H1 (cell line): ENCODE measurements at regions not wholly inside any gene's neighbourhood (a gene's known extent, or its start where the extent isn't known, plus 50 kb on each side); places are given as distances from the start of the nearest gene placed in this dataset.

Source experiments
- CTCF ChIA-PET: fragments of 300-600 bp; sonication (Branson Sonifier 250); formaldehyde crosslinking; loops from one replicate; lab custom pipeline; 2021; ENCODE audit not compliant: partially characterized antibody; lab: Charles Lee
- POLR2A ChIA-PET: fragments of 300-600 bp; sonication (Branson Sonifier 250); formaldehyde crosslinking; loops from one replicate; lab custom pipeline; 2021; ENCODE audit warnings: inconsistent platforms; ENCODE audit not compliant: partially characterized antibody; lab: Charles Lee
- DNase-seq, 2 experiments: peaks; one replicate each; pipeline versions ENCODE4 v3.0.0 to v3.0.0-alpha.2; 2010 to 2022; ENCODE audit warnings: low spot score in 2 of 2, low read depth in 1 of 2, mixed read lengths in 1 of 2
- FAIRE-seq: peaks from 2 replicates; lab custom pipeline; 2011; peaks lifted over from hg19 to GRCh38; lab: Jason Lieb, UNC
- H2AFZ ChIP-seq: 2 replicates; pipeline ENCODE4 v1.8.1; 2012; ENCODE audit warnings: low read length, inconsistent platforms
- H2AK5ac ChIP-seq: 2 replicates; pipeline ENCODE4 v1.6.1; 2013; ENCODE audit warnings: low read depth, low read length
- H2BK120ac ChIP-seq: replicated peaks from 2 replicates; pipeline ENCODE3; 2013; ENCODE audit warnings: low read depth, low read length, inconsistent platforms
- H2BK12ac ChIP-seq: 2 replicates; pipeline ENCODE4 v1.6.1; 2013; ENCODE audit warnings: low read depth, low read length
- H2BK15ac ChIP-seq: 2 replicates; pipeline ENCODE4 v1.6.1; 2013; ENCODE audit warnings: low read length
- H2BK20ac ChIP-seq: 2 replicates; pipeline ENCODE4 v1.6.1; 2013; ENCODE audit warnings: low read length
- H2BK5ac ChIP-seq: 2 replicates; pipeline ENCODE4 v1.6.1; 2013; ENCODE audit warnings: low read depth, low read length
- H3K14ac ChIP-seq: 2 replicates; pipeline ENCODE4 v1.6.1; 2013; ENCODE audit warnings: inconsistent platforms; ENCODE audit not compliant: insufficient read length
- H3K18ac ChIP-seq: 2 replicates; pipeline ENCODE4 v1.6.1; 2013; ENCODE audit warnings: low read length; ENCODE audit errors: extremely low read depth
- H3K23ac ChIP-seq: 2 replicates; pipeline ENCODE4 v1.6.1; 2013; ENCODE audit warnings: inconsistent platforms; ENCODE audit not compliant: insufficient read length
- H3K23me2 ChIP-seq: 2 replicates; pipeline ENCODE4 v1.6.1; 2013; ENCODE audit warnings: low read depth, low read length
- H3K27ac ChIP-seq: 2 replicates; pipeline ENCODE4 v1.6.1; 2011; ENCODE audit warnings: low read depth, low read length, inconsistent platforms
- H3K27me3 ChIP-seq, 4 experiments: replicated peaks in 1 of 4; 1 replicate in 1 of 4; 2 replicates in 3 of 4; pipeline versions ENCODE4 v1.6.1 to v1.8.1; 2011 to 2013; ENCODE audit warnings: low read length in 3 of 4, mild to moderate bottlenecking in 3 of 4, inconsistent platforms in 2 of 4, mixed read lengths in 2 of 4, moderate library complexity in 1 of 4; ENCODE audit not compliant: control insufficient read depth in 3 of 4, insufficient read depth in 3 of 4; ENCODE audit errors: extremely low read depth in 1 of 4
- H3K36me3 ChIP-seq, 4 experiments: 2 replicates each; pipeline versions ENCODE4 v1.6.1 to v1.8.1; 2011 to 2013; ENCODE audit warnings: mild to moderate bottlenecking in 4 of 4, low read length in 3 of 4, moderate library complexity in 2 of 4, control low read depth in 1 of 4, inconsistent platforms in 1 of 4; ENCODE audit not compliant: insufficient read depth in 4 of 4, control insufficient read depth in 2 of 4
- H3K4ac ChIP-seq: replicated peaks from 2 replicates; pipeline ENCODE3; 2013; ENCODE audit warnings: low read length, low read depth, mixed read lengths, inconsistent platforms; ENCODE audit not compliant: insufficient read length
- H3K4me1 ChIP-seq, 4 experiments: replicated peaks in 1 of 4; 1 replicate in 1 of 4; 2 replicates in 3 of 4; pipeline versions ENCODE4 v1.6.1 to v1.8.1; 2011 to 2013; ENCODE audit warnings: low read length in 3 of 4, inconsistent platforms in 2 of 4, mixed read lengths in 1 of 4; ENCODE audit not compliant: insufficient read depth in 4 of 4, control insufficient read depth in 3 of 4
- H3K4me2 ChIP-seq, 2 experiments: 2 replicates each; pipeline versions ENCODE4 v1.6.1 to v1.8.1; 2011 to 2013; ENCODE audit warnings: low read depth in 2 of 2, low read length in 2 of 2, control low read depth in 1 of 2, inconsistent platforms in 1 of 2, mild to moderate bottlenecking in 1 of 2; ENCODE audit not compliant: insufficient read depth in 1 of 2
- H3K4me3 ChIP-seq, 4 experiments: fragments of 200-600, 300-600 bp in 1 of 4; sonication (generic), shearing (Covaris generic), sonication (Bioruptor Twin) in 1 of 4; 2 replicates each; pipeline versions ENCODE4 v1.5.1 to v1.8.1; 2011 to 2016; ENCODE audit warnings: low read length in 4 of 4, low read depth in 3 of 4, control low read depth in 2 of 4, inconsistent platforms in 2 of 4, mild to moderate bottlenecking in 2 of 4, mixed read lengths in 1 of 4, moderate library complexity in 1 of 4; ENCODE audit not compliant: insufficient read depth in 2 of 4; ENCODE audit errors: extremely low read depth in 1 of 4
- H3K56ac ChIP-seq: replicated peaks from 2 replicates; pipeline ENCODE3; 2013; ENCODE audit warnings: low read depth, mild to moderate bottlenecking, mixed read lengths, low read length, inconsistent platforms; ENCODE audit not compliant: insufficient read length
- H3K79me1 ChIP-seq: 2 replicates; pipeline ENCODE4 v1.6.1; 2013; ENCODE audit warnings: low read depth, low read length, control low read depth
- H3K79me2 ChIP-seq, 2 experiments: 2 replicates each; pipeline versions ENCODE4 v1.6.1 to v1.8.1; 2012 to 2013; ENCODE audit warnings: low read length in 2 of 2, mild to moderate bottlenecking in 2 of 2, inconsistent platforms in 1 of 2; ENCODE audit not compliant: insufficient read depth in 2 of 2, control insufficient read depth in 1 of 2
- H3K9ac ChIP-seq, 4 experiments: replicated peaks in 1 of 4; 1 replicate in 1 of 4; 2 replicates in 3 of 4; pipeline versions ENCODE4 v1.6.1 to v1.8.1; 2011 to 2013; ENCODE audit warnings: low read depth in 3 of 4, low read length in 3 of 4, control low read depth in 2 of 4, mild to moderate bottlenecking in 2 of 4, moderate library complexity in 2 of 4, inconsistent platforms in 1 of 4; ENCODE audit errors: extremely low read depth in 1 of 4
- H3K9me3 ChIP-seq, 2 experiments: 2 replicates each; pipeline versions ENCODE4 v1.6.1 to v1.8.1; 2012 to 2013; ENCODE audit warnings: mild to moderate bottlenecking in 2 of 2, moderate library complexity in 2 of 2, control low read depth in 1 of 2, inconsistent platforms in 1 of 2, low read depth in 1 of 2, low read length in 1 of 2, mixed read lengths in 1 of 2; ENCODE audit not compliant: insufficient read depth in 2 of 2
- H4K20me1 ChIP-seq, 2 experiments: replicated peaks in 1 of 2; 2 replicates each; pipeline versions ENCODE3 to v1.8.1; 2011 to 2013; ENCODE audit warnings: inconsistent platforms in 2 of 2, low read length in 2 of 2, mild to moderate bottlenecking in 1 of 2; ENCODE audit not compliant: insufficient read depth in 2 of 2, control insufficient read depth in 1 of 2
- H4K5ac ChIP-seq: 2 replicates; pipeline ENCODE4 v1.6.1; 2013; ENCODE audit warnings: low read length, low read depth, mixed read lengths, inconsistent platforms; ENCODE audit not compliant: insufficient read length
- H4K8ac ChIP-seq: 2 replicates; pipeline ENCODE4 v1.8.0; 2013; ENCODE audit warnings: mild to moderate bottlenecking, moderate library complexity, low read length, inconsistent platforms; ENCODE audit not compliant: insufficient read depth; ENCODE audit errors: extremely low read depth
- H4K91ac ChIP-seq: replicated peaks from 2 replicates; pipeline ENCODE3; 2013; ENCODE audit warnings: low read length, mixed read lengths, inconsistent platforms; ENCODE audit not compliant: insufficient read length
- CEBPB ChIP-seq: IDR thresholded peaks from 2 replicates; pipeline ENCODE4 v1.6.1; 2012; ENCODE audit warnings: low read depth, low read length
- KDM5A ChIP-seq: fragments of 200-600 bp; IDR thresholded peaks from 2 replicates; pipeline ENCODE4 v1.7.1; 2012; ENCODE audit warnings: mild to moderate bottlenecking, low read length, inconsistent platforms, mixed read lengths
- WGBS, 2 experiments: shearing (Covaris generic) in 1 of 2; methylation state at CpG; one replicate each; pipeline versions ENCODE4 v1.1.6 to v1.1.7; 2013 to 2015; ENCODE audit warnings: low lambda C conversion rate in 2 of 2, mixed read lengths in 2 of 2, inconsistent platforms in 1 of 2, low coverage in 1 of 2, missing lambda C conversion rate in 1 of 2; ENCODE audit not compliant: insufficient replicate concordance in 2 of 2, insufficient coverage in 1 of 2, insufficient read length in 1 of 2; ENCODE audit errors: extremely low coverage in 1 of 2, missing lambda C conversion rate in 1 of 2; 5-methylcytosine and 5-hydroxymethylcytosine counted together
- TF ChIP-seq, protein P1 (sequence below), 3 experiments: IDR thresholded peaks; 1 replicate in 2 of 3; 2 replicates in 1 of 3; pipeline versions ENCODE4 v1.5.1 to v1.6.1; 2011; ENCODE audit warnings: low read length in 3 of 3, mild to moderate bottlenecking in 3 of 3, inconsistent platforms in 2 of 3, low read depth in 1 of 3, moderate library complexity in 1 of 3; ENCODE audit not compliant: insufficient read depth in 1 of 3; ENCODE audit errors: control extremely low read depth in 1 of 3
- TF ChIP-seq, protein P2 (sequence below): IDR thresholded peaks from 2 replicates; pipeline ENCODE4 v1.6.1; 2011; ENCODE audit warnings: low read length, improper control_type of control experiment
- TF ChIP-seq, protein P3 (sequence below): IDR thresholded peaks from 2 replicates; pipeline ENCODE4 v1.6.1; 2012; ENCODE audit warnings: inconsistent platforms

DNA sequence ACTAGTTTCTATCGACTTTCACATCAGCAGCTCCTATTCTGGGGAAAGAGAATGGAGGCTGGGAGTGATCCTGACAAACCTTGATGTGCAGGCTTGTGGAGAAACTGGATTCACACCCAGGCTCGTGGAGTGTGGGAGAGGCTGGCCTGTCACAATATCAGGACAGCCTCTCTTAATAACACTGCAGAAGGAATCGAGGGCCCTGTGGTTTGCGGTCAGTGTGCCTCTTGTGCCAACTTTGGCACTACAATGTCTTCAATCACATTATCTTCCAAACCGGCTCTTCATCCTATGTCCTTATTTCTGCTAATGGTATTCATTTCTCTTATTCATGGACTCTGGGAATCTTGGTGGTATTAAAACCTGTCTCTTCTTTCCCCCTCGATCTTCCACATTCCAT lies 92.7 kb downstream of the PRL start:
- Histone ChIP-seq H3K56ac (no peak overlapping the region), H4K8ac (no peak overlapping the region), H3K14ac (no peak overlapping the region), H3K23ac (no peak overlapping the region), H3K4me3 (no peak overlapping the region), H2BK20ac (no peak overlapping the region), H3K79me2 (no peaks in the 10 kb centered on the region), H3K4ac (no peak overlapping the region), H3K9ac (no peak overlapping the region), H2BK120ac (no peak overlapping the region), H3K4me1 (no peaks in the 10 kb centered on the region), H3K18ac (no peak overlapping the region), H2BK12ac (no peak overlapping the region), H3K36me3 (no peaks in the 10 kb centered on the region; a peak in 1 of 8 replicates), H2BK15ac (no peak overlapping the region), H4K20me1 (no peaks in the 10 kb centered on the region), H4K5ac (no peak overlapping the region), H3K9me3 (no peaks in the 10 kb centered on the region), H4K91ac (no peak overlapping the region), H2BK5ac (no peak overlapping the region), H3K23me2 (no peaks in the 10 kb centered on the region), H2AK5ac (no peak overlapping the region), H2AFZ (no peak overlapping the region), H3K79me1 (no peaks in the 10 kb centered on the region), H3K27ac (no peak overlapping the region), H3K27me3 (no peaks in the 10 kb centered on the region), H3K4me2 (no peak overlapping the region)
- ChIA-PET CTCF (no interaction called here), POLR2A (no interaction called here)
- WGBS, 2 experiments: 87% methylated on average over 6 of the region's 6 CpGs; no CpG with 5 or more reads in 1 of the 2 experiments
- TF ChIP-seq, protein P1, sequence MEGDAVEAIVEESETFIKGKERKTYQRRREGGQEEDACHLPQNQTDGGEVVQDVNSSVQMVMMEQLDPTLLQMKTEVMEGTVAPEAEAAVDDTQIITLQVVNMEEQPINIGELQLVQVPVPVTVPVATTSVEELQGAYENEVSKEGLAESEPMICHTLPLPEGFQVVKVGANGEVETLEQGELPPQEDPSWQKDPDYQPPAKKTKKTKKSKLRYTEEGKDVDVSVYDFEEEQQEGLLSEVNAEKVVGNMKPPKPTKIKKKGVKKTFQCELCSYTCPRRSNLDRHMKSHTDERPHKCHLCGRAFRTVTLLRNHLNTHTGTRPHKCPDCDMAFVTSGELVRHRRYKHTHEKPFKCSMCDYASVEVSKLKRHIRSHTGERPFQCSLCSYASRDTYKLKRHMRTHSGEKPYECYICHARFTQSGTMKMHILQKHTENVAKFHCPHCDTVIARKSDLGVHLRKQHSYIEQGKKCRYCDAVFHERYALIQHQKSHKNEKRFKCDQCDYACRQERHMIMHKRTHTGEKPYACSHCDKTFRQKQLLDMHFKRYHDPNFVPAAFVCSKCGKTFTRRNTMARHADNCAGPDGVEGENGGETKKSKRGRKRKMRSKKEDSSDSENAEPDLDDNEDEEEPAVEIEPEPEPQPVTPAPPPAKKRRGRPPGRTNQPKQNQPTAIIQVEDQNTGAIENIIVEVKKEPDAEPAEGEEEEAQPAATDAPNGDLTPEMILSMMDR (IDR thresholded peaks at IDR 0.05; ENCODE audit: control extremely low read depth in 1 of 3, insufficient read depth in 1 of 3, low read depth in 1 of 3, low read length in 3 of 3): no peak
- TF ChIP-seq KDM5A: no peak
- TF ChIP-seq CEBPB: no peak
- TF ChIP-seq, protein P2, sequence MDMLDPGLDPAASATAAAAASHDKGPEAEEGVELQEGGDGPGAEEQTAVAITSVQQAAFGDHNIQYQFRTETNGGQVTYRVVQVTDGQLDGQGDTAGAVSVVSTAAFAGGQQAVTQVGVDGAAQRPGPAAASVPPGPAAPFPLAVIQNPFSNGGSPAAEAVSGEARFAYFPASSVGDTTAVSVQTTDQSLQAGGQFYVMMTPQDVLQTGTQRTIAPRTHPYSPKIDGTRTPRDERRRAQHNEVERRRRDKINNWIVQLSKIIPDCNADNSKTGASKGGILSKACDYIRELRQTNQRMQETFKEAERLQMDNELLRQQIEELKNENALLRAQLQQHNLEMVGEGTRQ: no peak
- TF ChIP-seq, protein P3, sequence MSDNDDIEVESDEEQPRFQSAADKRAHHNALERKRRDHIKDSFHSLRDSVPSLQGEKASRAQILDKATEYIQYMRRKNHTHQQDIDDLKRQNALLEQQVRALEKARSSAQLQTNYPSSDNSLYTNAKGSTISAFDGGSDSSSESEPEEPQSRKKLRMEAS: no peak
- FAIRE-seq: no peak
- no peak for DNase-seq
